ENCODE measurements at regions not wholly inside any gene's neighbourhood (a gene's known extent, or its start where the extent isn't known, plus 50 kb on each side); places are given as distances from the start of the nearest gene placed in this dataset.

DNA sequence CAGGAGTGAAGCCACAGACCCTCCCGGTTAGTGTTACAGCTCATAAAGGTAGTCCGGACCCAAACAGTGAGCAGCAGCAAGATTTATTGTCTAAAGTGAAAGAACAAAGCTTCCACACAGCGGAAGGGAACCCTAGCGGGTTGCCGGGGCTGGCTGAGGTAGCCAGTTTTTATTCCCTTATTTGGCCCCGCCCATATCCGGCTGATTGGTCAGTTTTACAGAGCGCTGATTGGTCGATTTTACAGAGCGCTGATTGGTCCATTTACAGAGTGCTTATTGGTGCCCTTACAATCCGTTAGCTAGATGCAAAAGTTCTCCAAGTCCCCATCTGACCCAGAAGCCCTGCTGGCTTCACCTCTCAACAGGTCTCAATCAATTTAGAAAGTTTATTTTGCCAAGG is 126.0 kb upstream of the RFC3 start:
- Histone ChIP-seq H3K9me3 (ENCODE audit: low read depth, low read length) (no peaks in the 10 kb centered on the region), H3K27me3 (ENCODE audit: insufficient read depth, low read length) (peaks cover 3% of the 10 kb centered on the region), H3K4me1 (ENCODE audit: insufficient read depth, low read length) (no peaks in the 10 kb centered on the region), H3K36me3 (ENCODE audit: insufficient read depth, low read length) (no peaks in the 10 kb centered on the region), H3K27ac (ENCODE audit: low read depth, low read length) (no peak overlapping the region), H4K20me1 (ENCODE audit: insufficient read depth, low read length) (no peaks in the 10 kb centered on the region), H3K79me2 (ENCODE audit: insufficient read depth, low read length) (no peaks in the 10 kb centered on the region), H3K4me3 (ENCODE audit: insufficient read depth, low read length) (no peak overlapping the region), H3K4me2 (ENCODE audit: insufficient read depth, low read length) (no peak overlapping the region), H2AFZ (ENCODE audit: low read length) (no peak overlapping the region)
- TF ChIP-seq CTCF (IDR thresholded peaks at IDR 0.05; ENCODE audit: extremely low read depth, low read depth, low read length) = no peak
- no peak for DNase-seq (ENCODE audit: insufficient read length, low spot score, missing footprints)

DNA sequence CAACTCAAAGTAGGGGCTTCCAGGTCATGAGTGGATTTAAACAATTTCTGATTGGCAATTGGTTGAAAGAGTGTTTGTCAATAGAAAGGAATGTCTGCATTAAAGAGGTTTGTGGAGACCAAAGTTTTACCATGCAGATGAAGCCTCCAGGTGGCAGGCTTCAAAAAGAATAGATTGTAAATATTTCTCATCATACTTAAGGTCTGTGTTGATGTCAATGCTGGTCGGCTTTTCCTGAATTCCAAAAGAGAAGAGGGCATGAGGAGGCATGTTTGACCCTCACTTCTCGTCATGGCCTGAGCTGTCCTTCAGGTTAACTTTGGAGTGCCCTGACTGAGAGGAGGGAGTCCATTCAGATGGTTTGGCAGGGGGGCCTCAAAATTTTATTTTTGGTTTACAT is 125.4 kb upstream of the RFC3 start:
- H3K4me3 ChIP-seq (ENCODE audit: insufficient read depth, low read length) = no peak overlapping the region
- no peaks in the 10 kb centered on the region for H3K9me3 ChIP-seq (ENCODE audit: low read depth, low read length)
- peaks cover 3% of the 10 kb centered on the region for H3K27me3 ChIP-seq (ENCODE audit: insufficient read depth, low read length)
- H3K4me1 ChIP-seq (ENCODE audit: insufficient read depth, low read length) = no peaks in the 10 kb centered on the region
- H3K4me2 ChIP-seq (ENCODE audit: insufficient read depth, low read length) = no peak overlapping the region
- no peak for TF ChIP-seq CTCF (IDR thresholded peaks at IDR 0.05; ENCODE audit: extremely low read depth, low read depth, low read length)
- H3K36me3 ChIP-seq (ENCODE audit: insufficient read depth, low read length) = no peaks in the 10 kb centered on the region
- H2AFZ ChIP-seq (ENCODE audit: low read length) = no peak overlapping the region
- no peak overlapping the region for H3K27ac ChIP-seq (ENCODE audit: low read depth, low read length)
- DNase-seq (ENCODE audit: insufficient read length, low spot score, missing footprints) = no peak
- no peaks in the 10 kb centered on the region for H3K79me2 ChIP-seq (ENCODE audit: insufficient read depth, low read length)
- no peaks in the 10 kb centered on the region for H4K20me1 ChIP-seq (ENCODE audit: insufficient read depth, low read length)

- H3K36me3 ChIP-seq (ENCODE audit: insufficient read depth, low read length) = no peaks in the 10 kb centered on the region
- H3K4me1 ChIP-seq (ENCODE audit: insufficient read depth, low read length) = no peaks in the 10 kb centered on the region
- no peaks in the 10 kb centered on the region for H4K20me1 ChIP-seq (ENCODE audit: insufficient read depth, low read length)
- H3K4me3 ChIP-seq (ENCODE audit: insufficient read depth, low read length) = no peak overlapping the region
- H2AFZ ChIP-seq (ENCODE audit: low read length) = no peak overlapping the region
- peaks cover 3% of the 10 kb centered on the region for H3K27me3 ChIP-seq (ENCODE audit: insufficient read depth, low read length)
- H3K9me3 ChIP-seq (ENCODE audit: low read depth, low read length) = no peaks in the 10 kb centered on the region
- H3K27ac ChIP-seq (ENCODE audit: low read depth, low read length) = no peak overlapping the region
- no peaks in the 10 kb centered on the region for H3K79me2 ChIP-seq (ENCODE audit: insufficient read depth, low read length)
- no peak overlapping the region for H3K4me2 ChIP-seq (ENCODE audit: insufficient read depth, low read length)
- TF ChIP-seq CTCF (IDR thresholded peaks at IDR 0.05; ENCODE audit: extremely low read depth, low read depth, low read length) = no peak
- no peak for DNase-seq (ENCODE audit: insufficient read length, low spot score, missing footprints)
Observed at GRCh38 chr13:33694546-33694945, 123.4 kb upstream of the RFC3 start.

- Histone ChIP-seq H2AFZ (ENCODE audit: low read length) (no peak overlapping the region), H3K9me3 (ENCODE audit: low read depth, low read length) (no peaks in the 10 kb centered on the region), H3K27ac (ENCODE audit: low read depth, low read length) (no peak overlapping the region), H3K4me1 (ENCODE audit: insufficient read depth, low read length) (no peaks in the 10 kb centered on the region), H3K36me3 (ENCODE audit: insufficient read depth, low read length) (no peaks in the 10 kb centered on the region), H3K79me2 (ENCODE audit: insufficient read depth, low read length) (no peaks in the 10 kb centered on the region), H3K4me2 (ENCODE audit: insufficient read depth, low read length) (no peak overlapping the region), H4K20me1 (ENCODE audit: insufficient read depth, low read length) (no peaks in the 10 kb centered on the region), H3K27me3 (ENCODE audit: insufficient read depth, low read length) (peaks cover 3% of the 10 kb centered on the region), H3K4me3 (ENCODE audit: insufficient read depth, low read length) (no peak overlapping the region)
- TF ChIP-seq CTCF (IDR thresholded peaks at IDR 0.05; ENCODE audit: extremely low read depth, low read depth, low read length) = no peak
- no peak for DNase-seq (ENCODE audit: insufficient read length, low spot score, missing footprints)
Observed at GRCh38 chr13:33696530-33696929, 121.4 kb upstream of the RFC3 start.

Measured in osteoblast (primary cell).